ENCODE measurements at regions not wholly inside any gene's neighbourhood (a gene's known extent, or its start where the extent isn't known, plus 50 kb on each side); places are given as distances from the start of the nearest gene placed in this dataset.
A peak's percentile ranks its signal among the peaks of the same experiment; 100 is the strongest.
"Not testable (repeated sequence)": the region's sequence is repeated elsewhere in the genome, so short reads cannot be mapped to it uniquely, and the experiment has no call there.

DNA sequence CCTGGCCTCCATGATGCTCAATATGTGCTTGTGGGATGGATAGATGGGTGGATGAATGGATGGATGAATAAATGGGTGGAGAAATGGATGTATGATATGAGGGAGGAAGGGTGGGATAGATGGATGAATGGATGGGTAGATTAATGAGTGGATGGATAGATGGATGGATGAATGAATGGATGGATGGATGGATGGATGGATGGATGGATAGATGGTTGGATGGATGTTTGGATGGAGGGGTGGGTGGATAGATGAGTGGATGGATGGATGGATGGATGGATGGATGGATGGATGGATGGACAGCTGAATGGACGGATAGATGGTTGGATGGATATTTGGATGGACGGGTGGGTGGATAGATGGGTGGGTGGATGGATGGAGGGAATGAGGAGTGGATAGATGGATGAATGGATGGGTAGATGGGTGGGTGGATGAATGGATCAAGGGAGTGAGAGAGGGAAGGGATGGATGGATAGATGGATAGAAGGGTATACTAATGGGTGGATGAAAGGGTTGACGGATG lies 139.4 kb downstream of the CEBPB start:
- no peak for DNase-seq (ENCODE audit: low spot score)

DNA sequence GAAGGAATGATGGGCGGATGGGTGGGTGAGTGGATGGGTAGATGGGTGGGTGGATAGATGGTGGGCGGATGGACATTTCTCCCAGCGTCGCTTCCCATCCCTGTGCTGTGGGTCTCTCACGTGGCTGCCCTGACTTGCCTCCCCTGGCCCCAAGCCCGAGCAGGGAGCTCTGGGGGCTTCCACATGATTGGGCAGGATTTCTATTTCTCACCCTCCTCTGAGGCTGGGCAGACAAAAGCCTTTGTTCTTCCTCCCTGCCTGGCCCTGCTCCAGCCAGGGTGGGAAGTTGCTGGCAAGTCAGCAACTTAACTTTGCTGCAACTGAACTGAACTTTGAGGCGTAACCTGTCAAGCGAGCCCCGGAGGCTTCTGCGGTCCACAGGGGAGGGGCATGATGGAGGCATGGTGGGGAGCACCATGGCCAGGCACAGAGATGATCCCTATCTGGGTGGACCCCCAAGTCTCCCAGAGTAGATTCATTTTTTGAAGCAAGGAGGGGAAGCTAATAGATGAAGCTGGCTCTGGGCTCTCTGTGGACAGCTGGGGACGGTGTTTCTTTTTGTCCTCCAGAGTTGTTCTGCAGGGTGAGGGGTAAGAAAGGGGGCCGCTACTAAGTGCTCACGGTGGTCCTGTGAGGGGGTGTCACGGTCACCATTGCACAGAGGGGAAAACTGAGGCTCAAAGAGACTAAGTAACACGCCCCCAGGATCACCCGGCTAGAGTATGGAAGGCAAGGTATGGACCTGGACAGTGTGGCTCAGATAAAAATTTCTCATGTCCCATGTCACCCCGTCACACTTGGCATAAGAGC lies 140.1 kb downstream of the CEBPB start:
- DNase-seq (ENCODE audit: low spot score) = no peak

DNA sequence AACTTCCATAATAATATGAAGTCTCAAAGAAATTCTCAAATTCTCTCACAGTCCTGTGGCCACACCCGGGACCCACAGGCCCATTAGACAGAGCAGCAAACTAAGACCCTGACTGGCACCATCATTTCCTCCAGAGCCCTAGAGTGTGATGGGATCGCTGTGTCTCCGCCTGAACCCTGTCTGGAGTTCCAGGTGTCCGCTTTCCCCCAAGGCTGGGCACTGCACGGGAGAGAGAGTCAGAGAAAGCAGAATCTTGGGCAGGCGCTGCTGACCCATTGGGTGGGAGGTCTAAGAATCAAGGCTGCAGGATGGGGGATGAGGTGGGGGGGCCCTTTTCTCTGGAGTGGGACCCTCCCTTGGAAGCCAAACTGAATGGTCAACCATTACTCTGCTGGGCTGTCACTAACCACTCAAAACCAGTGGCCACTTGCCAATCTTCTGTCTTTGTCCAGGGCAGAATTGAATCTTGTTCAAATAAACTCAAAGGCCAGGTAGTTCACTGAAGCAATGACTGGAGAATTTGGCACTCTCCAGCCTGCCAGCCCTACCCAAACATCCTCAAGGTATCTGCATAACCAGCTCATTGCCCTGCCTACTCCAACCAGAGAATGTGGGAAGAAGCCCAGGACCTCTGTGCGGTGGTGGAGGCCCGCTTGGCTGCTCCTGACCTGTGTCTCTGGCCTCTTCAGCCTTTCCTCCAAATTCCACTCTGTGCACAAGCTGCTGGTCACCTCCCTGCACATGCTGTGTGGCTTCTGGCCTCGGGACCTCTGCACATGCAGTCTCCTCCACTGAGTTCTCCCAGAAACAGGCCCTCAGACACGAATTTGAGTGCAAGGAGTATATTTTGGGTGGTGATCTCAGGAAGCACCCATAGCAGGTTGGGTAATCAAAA lies 141.1 kb downstream of the CEBPB start:
- no peak for DNase-seq (ENCODE audit: low spot score)

DNA sequence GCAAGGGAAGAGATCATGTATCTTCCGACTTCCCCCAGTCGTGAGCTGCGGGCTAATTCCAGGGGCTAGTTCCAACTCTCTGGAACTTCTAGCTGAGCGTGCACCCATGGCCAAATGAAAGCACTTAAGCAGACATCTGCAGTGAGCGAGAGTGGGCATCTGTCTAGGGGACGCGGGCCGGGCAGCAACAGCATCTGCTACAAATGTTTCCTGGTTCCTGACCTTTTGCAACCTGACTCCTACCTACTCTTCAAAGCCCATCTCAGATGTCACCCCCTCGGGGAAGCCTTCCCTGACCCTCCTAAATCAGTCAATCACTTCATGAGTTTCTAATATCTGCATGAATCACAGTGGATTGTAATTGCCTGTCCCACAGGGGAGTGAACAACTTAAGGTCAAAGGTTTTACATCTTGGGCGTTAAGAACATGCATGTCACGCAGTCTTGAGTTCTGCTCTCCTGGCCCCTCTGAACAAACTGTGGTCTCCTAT lies 141.9 kb downstream of the CEBPB start:
- no peak for DNase-seq (ENCODE audit: low spot score)

DNA sequence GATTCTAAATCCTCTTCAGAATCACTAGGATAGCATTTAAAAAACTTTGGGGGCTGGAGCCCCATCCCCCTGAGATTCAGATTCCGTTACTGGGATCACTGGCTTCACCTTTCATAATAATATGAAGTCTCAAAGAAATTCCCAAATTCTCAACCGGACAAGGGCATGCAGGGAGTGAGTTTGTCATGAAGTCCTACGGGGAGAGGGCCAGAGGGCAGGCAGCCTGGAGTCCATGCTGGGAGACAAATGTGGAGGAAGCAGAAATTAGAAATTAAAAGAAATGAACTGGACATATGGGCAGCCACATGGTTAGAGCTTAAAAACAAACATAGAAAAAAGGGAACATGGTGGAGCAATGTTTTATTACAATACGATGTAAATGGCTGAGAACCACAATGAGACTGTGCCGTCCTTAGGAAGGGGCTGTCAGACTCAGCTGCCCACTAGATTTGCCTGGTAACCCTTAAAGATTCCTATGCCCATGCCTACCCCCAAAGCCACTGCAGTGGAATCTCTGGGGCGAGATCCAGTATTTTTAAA lies 142.6 kb downstream of the CEBPB start:
- no peak for DNase-seq (ENCODE audit: low spot score)

DNA sequence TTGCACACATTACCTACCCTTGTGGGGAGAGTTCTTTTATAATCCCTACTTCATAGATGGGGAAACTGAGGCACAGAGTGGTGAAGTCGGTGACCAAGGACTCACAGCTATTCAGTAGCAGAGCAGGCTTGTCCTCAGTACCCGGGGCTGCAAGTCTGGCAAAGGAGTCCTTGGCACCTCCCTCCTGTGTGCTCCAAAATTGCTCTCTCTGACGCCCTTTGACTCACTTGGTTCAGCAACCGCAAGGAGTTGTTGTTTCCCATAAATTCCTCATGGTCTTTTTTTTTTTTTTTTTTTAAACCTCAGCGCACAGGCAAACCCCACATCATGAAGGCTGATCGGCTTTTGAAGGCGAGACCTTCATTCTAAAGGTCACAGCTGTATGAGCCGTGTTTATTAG lies 143.2 kb downstream of the CEBPB start:
- DNase-seq (ENCODE audit: low spot score) = no peak

DNA sequence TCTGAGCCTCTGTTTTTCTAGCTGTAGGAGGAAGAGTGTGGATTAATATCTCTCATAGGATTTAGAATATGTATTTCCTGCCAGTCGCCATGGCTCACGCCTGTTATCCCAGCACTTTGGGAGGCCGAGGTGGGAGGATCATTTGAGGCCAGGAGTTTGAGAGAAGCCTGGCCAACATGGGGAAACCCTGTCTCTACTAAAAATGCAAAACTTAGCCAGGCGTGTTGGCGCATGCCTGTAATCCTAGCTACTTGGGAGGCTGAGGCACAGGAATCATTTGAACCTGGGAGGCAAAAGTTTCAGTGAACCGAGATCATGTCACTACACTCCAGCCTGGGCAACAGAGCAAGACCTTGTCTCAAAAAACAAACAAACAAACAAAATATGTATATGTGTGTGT lies 143.9 kb downstream of the CEBPB start:
- DNase-seq (ENCODE audit: low spot score) = not testable (repeated sequence)

DNA sequence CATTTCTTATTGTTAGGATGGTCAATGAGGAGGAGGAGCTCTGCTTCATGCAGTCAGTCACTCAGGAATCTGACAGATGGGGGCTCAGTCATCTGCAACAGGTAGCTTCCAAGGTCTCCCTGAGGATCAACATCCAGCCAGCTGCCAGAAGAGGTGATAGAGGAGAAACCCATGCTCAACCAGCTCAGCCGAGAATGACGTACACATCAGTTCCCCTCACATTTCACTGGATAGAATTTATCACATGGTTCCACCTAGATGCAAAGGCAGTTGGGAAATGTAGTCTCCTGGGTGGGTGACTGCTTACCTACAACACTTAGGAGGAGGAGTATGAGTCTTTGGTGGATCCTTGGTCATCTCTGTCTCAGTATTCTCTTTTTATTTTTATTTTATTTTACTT lies 144.5 kb downstream of the CEBPB start:
- peak; percentile 34 for DNase-seq (ENCODE audit: low spot score)

DNA sequence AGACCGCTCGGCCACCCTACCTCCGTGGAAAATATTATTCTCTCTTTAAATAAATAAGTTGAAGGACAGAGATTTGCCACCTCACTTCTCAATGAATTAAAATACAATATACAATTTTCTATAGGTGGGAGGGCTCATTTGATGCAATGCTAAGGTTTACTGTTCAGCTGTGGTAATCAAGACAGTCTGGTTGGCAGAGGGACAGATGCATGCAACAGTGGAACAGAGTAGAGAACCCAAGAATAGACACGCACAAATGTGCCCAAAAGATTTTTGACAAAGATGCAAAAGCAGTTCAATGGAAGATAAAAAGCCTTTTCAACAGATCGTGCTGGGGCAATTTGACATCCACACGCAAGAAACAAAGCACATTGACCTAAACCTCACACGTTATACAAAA lies 145.2 kb downstream of the CEBPB start:
- no peak for DNase-seq (ENCODE audit: low spot score)

DNA sequence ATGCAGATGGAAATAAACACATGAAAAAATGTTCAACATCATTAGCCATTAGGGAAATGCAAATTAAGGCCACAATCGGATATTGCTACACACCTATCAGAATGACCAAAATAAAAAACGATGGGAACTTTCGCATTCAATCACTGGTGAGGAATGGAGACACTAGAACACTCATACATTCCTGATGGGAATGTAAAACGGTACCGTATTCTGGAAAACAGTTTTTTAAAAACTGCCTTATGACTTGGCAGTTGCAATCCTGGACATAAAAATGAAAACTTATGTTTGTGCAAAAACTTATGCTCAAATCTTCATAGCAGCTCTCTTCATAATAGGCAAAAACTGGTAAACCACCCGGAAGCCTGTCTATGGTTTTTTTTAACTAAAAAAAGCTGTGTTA lies 146.0 kb downstream of the CEBPB start:
- DNase-seq (ENCODE audit: low spot score) = no peak

DNA sequence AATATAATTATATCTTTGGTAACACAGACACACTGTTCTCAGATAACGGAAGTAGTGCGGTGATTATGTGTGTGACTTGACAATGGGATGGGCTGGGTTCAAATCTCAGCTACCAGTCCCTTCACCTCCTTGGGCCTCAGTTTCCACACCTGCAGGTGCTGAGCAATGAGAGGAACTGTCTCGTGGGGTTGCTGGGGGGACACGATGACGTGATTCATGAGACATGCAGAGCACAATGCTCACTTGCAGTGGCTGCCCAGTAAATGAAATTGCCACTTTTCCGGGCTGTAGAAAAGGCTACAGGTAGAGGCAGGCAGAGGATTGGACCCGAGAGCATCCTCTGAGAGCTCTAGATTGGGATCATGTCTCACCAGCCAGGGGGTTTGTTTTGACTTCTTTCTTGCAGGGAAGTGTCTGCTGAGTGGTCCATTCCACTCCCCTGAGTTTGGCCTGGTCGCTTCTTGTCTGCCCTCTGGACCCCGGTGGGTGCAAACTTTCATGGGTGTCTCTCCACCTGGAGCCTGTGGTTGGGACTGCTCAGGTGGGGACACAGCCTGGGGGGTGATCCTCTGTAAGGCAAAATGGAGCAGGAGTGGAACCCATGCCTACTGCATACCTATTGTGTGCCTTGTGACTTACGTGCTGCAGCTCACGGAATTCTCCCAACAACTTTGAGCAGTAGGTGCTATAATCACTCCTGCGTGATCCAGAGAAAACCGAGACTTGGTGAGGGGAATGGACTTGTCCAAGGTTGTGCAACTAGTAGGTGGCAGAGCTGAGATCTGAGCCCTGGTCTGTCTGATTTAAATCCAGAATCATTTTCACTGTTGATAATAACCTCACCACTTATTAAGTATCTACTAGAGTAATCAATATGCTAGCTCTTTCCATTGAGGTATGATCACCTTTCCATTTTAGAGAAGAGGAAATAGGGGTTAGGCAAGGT lies 147.2 kb downstream of the CEBPB start:
- no peak for DNase-seq (ENCODE audit: low spot score)

DNA sequence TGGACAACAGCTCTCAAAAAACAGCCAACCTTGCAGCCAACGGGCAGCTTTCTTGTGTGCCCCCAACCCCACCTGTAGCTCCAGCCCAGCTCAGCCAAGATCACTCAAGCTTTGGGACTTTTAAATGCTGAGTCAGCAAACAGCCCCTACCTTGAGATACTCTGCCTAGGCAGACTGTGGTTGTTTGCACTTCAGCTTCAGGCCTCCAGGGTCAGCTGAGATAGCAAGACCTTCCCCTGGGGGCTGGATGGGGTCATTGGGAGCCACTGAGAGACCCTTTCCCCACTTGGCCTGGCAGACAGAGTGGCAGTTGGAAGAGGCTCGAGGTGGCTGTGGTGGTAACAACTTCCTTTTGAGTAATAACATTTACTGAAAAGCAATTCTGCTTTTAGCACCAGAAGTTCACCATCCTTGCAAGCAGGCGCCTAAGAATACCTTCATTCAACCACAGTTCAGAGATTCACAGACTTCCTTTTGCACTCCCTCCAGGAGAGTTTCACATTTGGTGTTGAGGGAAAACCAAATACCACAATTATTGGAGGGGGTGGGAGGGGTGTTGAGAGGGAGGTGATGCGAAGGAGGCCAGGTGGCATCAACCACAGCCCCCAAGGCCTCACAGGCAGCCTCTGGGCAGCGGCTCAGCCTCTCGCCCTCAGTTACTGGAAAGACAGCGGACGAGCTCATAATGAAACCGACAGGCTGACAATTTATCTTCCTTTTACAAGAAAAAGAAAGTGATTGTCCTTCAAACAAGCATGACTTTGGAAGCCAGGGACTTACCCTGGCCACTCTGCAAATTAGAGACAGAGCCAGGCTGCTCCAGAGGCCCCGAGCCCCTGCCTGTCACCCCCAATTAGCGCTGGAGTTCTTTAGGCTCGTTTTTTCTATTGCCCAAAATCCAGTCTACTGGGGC lies 148.1 kb downstream of the CEBPB start:
- peak; percentile 27 for DNase-seq (ENCODE audit: low spot score)

DNA sequence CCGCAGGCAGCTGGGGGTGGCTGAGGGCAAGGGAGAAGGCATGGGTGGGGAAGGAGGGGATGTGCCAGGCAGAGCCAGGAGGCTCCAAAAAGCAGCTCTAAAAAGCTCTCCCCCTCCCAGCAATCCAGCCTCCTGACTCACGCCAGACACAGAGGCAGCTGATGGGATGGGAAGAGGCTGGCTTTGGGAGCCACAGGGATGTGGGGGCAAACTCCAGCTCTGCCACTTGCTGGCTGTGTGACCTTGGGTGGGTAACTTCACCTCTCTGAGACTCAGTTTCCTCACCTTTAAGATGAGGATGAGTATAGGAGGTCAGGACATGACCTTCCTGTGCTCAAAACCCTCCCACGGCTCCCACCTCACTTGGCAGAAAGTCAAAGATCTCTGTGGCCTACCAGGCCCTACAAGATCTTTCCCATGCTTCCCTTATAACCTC lies 148.9 kb downstream of the CEBPB start:
- no peak for DNase-seq (ENCODE audit: low spot score)

DNA sequence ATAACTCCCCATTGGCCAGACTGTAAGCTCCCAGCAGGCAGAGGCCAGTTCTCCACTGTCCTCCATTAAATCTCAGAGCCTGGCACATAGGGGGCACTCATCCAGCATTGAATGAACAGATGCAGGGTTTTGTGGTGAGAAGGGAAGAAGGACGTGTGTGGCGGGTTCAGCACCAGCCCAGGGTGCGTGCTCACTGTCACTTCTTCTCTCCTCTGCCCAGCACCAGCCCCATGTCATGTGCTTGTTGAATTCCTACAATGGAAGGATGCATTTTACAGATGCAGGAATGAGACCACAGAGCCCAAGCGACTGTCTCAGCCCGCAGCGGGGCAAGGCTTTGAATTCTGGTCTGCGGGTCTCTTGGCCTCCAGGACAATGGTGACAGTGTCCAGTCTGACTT lies 149.9 kb downstream of the CEBPB start:
- no peak for DNase-seq (ENCODE audit: low spot score)

DNA sequence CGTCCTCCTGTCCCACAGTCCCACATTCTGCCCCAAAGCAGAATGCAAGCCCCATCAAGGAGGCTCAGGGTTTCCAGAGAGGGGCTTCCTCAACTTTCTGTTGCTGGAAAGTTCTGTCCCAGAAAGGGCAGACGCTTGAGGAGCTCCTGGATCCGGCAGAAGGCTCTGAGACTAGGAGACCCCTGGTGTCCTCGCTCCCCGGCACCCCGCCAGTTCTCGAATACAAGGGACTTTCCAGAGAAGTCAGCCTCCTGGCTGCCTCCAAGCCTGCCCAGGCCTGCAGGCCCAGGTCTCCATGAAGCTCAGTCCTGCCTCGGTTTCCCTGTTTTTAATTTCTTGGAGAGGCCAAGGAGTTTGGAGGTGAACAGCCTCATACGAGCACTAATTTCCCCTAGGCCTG lies 150.4 kb downstream of the CEBPB start:
- DNase-seq (ENCODE audit: low spot score) = no peak

DNA sequence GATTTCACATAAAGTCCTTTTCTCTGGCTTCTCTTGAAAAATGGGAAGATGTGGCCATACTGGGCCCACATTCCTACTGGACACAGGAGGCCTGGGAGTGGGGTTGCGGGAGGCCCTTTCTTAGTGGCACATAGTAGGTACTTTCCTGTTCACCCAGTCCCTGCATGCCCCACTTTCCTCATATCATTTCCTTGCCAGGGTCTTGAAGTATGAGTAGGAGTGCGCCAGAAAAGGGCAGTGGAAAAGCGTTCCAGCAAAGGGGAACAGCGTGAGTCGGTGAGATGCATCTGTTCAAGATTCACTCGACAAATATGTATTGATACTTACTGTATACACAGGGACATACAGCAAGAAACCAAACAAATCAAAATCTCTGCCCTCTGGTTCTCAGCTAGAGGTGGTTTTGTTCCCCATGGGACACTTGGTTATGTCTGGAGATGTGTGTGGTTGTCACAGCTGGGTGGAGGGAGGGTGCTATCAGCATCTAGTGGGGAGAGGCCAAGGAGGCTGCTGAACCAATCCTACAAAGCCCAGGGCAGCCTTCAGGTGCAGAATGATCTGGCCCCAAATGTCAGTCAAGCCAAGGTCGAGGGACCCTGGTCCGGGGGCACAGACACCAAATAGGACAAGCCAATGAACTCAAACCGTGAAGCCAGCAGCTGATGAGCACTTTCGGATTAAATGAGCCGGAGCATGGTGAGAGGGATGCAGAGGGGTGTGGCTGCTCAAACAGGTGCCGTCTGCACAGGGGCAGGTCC lies 151.4 kb downstream of the CEBPB start:
- no peak for DNase-seq (ENCODE audit: low spot score)

DNA sequence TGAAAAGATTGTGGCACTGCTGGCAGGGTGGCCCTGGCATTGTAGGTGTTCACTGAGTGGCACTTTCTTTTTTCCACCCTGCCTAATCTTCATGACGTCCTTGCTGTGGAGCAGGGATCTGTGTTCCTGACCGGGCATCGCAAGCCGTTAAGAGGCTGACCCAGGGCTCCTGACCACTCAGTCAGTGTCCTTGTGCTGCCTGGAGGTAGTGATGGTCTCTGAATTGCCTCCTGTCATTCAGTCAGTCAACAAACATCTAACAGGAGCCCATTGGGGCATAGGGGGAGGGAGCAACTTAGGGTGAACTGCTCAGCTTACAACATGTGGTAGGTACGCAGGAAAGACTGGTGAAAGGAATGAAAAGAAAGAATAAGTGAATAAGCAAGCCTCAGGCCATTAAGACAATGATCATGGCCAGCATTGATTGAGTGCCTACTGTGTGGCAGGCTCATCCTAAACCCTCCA lies 152.0 kb downstream of the CEBPB start:
- no peak for DNase-seq (ENCODE audit: low spot score)

DNA sequence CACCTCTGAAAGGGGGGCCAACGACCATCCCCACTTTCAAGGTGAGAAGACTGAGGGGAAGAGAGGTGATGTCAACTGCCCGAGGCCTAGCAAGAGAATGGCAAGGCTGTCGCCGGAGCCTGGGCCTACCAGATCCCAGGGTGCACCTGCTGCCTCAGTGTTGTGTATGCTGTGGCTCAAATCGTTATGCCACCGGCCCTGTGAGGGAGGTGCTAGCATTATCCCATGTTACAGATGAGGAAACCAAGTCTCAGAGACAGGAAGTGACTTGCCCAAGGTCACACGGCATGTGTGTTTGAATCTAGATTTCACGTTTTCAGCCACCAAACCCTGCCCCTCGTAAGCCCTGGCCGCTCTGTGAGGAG lies 152.5 kb downstream of the CEBPB start:
- no peak for DNase-seq (ENCODE audit: low spot score)

DNA sequence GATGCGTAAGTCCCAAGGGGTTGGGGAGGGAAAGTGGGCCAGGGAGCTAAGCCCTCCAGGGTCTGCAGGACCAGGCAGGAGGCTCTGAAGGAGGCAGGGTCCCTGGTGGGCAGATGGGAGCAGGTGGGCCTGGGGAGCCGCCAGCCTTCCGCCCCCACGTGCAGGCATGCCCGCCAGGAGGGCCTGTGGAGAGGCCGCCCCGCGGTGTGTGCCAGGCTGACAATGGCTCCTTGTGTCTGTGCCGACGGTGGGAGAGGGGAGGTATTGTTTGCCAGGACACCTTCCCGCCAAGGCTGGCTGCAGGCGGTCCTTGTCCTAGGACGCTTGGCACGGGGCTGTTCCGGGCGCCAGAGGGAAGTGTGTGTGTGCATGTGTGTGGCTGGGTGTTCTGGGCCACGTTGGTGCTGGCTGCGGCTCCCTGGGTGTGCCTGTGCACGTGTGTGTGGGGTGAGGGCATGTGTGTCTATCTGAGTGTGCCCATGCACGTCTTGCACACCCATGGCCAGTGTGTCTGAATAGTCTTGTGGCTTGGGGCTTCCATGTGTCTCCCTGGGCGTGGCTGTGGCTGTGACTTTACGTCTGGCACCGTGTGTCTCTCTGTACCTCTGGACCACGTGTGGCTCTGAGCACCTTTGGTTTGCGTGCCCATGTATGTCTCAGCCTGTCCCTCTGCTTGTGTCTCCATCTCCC lies 153.0 kb downstream of the CEBPB start:
- no peak for DNase-seq (ENCODE audit: low spot score)

All from germinal center (tissue), 1 donor.